ENCODE measurements at regions not wholly inside any gene's neighbourhood (a gene's known extent, or its start where the extent isn't known, plus 50 kb on each side); places are given as distances from the start of the nearest gene placed in this dataset.

- no peak overlapping the region for H3K4me3 ChIP-seq (ENCODE audit: low read length)
- no peak for DNase-seq
- peaks cover 14% of the 10 kb centered on the region in 2 donors for H3K9me3 Mint-ChIP-seq
- H3K4me1 Mint-ChIP-seq: no peaks in the 10 kb centered on the region
- WGBS (ENCODE audit: insufficient coverage): 69% methylated on average over 2 of the region's 2 CpGs
- TF ChIP-seq CTCF (IDR thresholded peaks at IDR 0.05): no peak
- intact Hi-C loops (cut with micrococcal nuclease): no loop called here
- ATAC-seq: no peak
- H3K27ac ChIP-seq (ENCODE audit: low read length): no peak overlapping the region
- H3K27me3 ChIP-seq (ENCODE audit: control insufficient read depth, insufficient read depth, low read length): no peaks in the 10 kb centered on the region
- H3K36me3 Mint-ChIP-seq: peaks cover 9% of the 10 kb centered on the region
- H3K9me3 ChIP-seq (ENCODE audit: control insufficient read depth, insufficient read depth, low read length): peaks cover 4% of the 10 kb centered on the region
- H3K36me3 ChIP-seq (ENCODE audit: control insufficient read depth, insufficient read depth, low read length): no peaks in the 10 kb centered on the region
- no peaks in the 10 kb centered on the region for H3K4me1 ChIP-seq (ENCODE audit: control insufficient read depth, insufficient read depth, low read length)
- H3K27me3 Mint-ChIP-seq (ENCODE audit: low read depth in 2 of 2): no peaks in the 10 kb centered on the region
- no peak overlapping the region for H3K27ac Mint-ChIP-seq
- no peak overlapping the region for H3K4me3 Mint-ChIP-seq
These were observed 583.5 kb upstream of the FAT1 start for GRCh38 chr4:187307131-187307530.

GRCh38 chr4:187309456-187309855 is 585.8 kb upstream of the FAT1 start:
- Histone ChIP-seq H3K27me3 (ENCODE audit: control insufficient read depth, insufficient read depth, low read length) (no peaks in the 10 kb centered on the region), H3K27ac (ENCODE audit: low read length) (no peak overlapping the region), H3K9me3 (ENCODE audit: control insufficient read depth, insufficient read depth, low read length) (peaks cover 4% of the 10 kb centered on the region), H3K4me1 (ENCODE audit: control insufficient read depth, insufficient read depth, low read length) (no peaks in the 10 kb centered on the region), H3K4me3 (ENCODE audit: low read length) (no peak overlapping the region), H3K36me3 (ENCODE audit: control insufficient read depth, insufficient read depth, low read length) (no peaks in the 10 kb centered on the region)
- WGBS (ENCODE audit: insufficient coverage): 70% methylated on average over 2 of the region's 3 CpGs
- no peak for DNase-seq
- H3K27ac Mint-ChIP-seq: no peak overlapping the region
- H3K36me3 Mint-ChIP-seq: peaks cover 17% of the 10 kb centered on the region
- peaks cover 14 to 19% of the 10 kb centered on the region in 2 donors for H3K9me3 Mint-ChIP-seq
- no peaks in the 10 kb centered on the region for H3K4me1 Mint-ChIP-seq
- H3K27me3 Mint-ChIP-seq (ENCODE audit: low read depth in 2 of 2): no peaks in the 10 kb centered on the region
- ATAC-seq: no peak
- no peak overlapping the region for H3K4me3 Mint-ChIP-seq
- intact Hi-C loops (cut with micrococcal nuclease): no loop called here
- no peak for TF ChIP-seq CTCF (IDR thresholded peaks at IDR 0.05)

GRCh38 chr4:187312299-187312698 is 588.6 kb upstream of the FAT1 start:
- Mint-ChIP-seq H3K27ac (no peak overlapping the region), H3K4me1 (no peaks in the 10 kb centered on the region), H3K9me3 (peaks cover 13 to 14% of the 10 kb centered on the region in 2 donors), H3K36me3 (peaks cover 13% of the 10 kb centered on the region), H3K4me3 (no peak overlapping the region), H3K27me3 (ENCODE audit: low read depth in 2 of 2) (no peaks in the 10 kb centered on the region)
- H3K27me3 ChIP-seq (ENCODE audit: control insufficient read depth, insufficient read depth, low read length): no peaks in the 10 kb centered on the region
- H3K4me3 ChIP-seq (ENCODE audit: low read length): no peak overlapping the region
- ATAC-seq (no peak), DNase-seq (no peak)
- no peak for TF ChIP-seq CTCF (IDR thresholded peaks at IDR 0.05)
- no peaks in the 10 kb centered on the region for H3K9me3 ChIP-seq (ENCODE audit: control insufficient read depth, insufficient read depth, low read length)
- H3K27ac ChIP-seq (ENCODE audit: low read length): no peak overlapping the region
- H3K36me3 ChIP-seq (ENCODE audit: control insufficient read depth, insufficient read depth, low read length): no peaks in the 10 kb centered on the region
- 41% methylated on average over 1 of the region's 1 CpG for WGBS (ENCODE audit: insufficient coverage)
- intact Hi-C loops (cut with micrococcal nuclease): no loop called here
- H3K4me1 ChIP-seq (ENCODE audit: control insufficient read depth, insufficient read depth, low read length): no peaks in the 10 kb centered on the region

GRCh38 chr4:187317799-187318198 is 594.1 kb upstream of the FAT1 start:
- Mint-ChIP-seq H3K4me1 (no peaks in the 10 kb centered on the region), H3K27me3 (ENCODE audit: low read depth in 2 of 2) (no peaks in the 10 kb centered on the region), H3K36me3 (peaks cover 24% of the 10 kb centered on the region), H3K27ac (no peak overlapping the region), H3K9me3 (peaks cover 20 to 24% of the 10 kb centered on the region in 2 donors), H3K4me3 (no peak overlapping the region)
- intact Hi-C loops (cut with micrococcal nuclease): no loop called here
- H3K4me3 ChIP-seq (ENCODE audit: low read length): no peak overlapping the region
- 84% methylated on average over 6 of the region's 6 CpGs for WGBS (ENCODE audit: insufficient coverage)
- DNase-seq (no peak), ATAC-seq (no peak)
- peaks cover 4% of the 10 kb centered on the region for H3K9me3 ChIP-seq (ENCODE audit: control insufficient read depth, insufficient read depth, low read length)
- no peaks in the 10 kb centered on the region for H3K27me3 ChIP-seq (ENCODE audit: control insufficient read depth, insufficient read depth, low read length)
- no peak for TF ChIP-seq CTCF (IDR thresholded peaks at IDR 0.05)
- H3K4me1 ChIP-seq (ENCODE audit: control insufficient read depth, insufficient read depth, low read length): no peaks in the 10 kb centered on the region
- no peaks in the 10 kb centered on the region for H3K36me3 ChIP-seq (ENCODE audit: control insufficient read depth, insufficient read depth, low read length)
- no peak overlapping the region for H3K27ac ChIP-seq (ENCODE audit: low read length)
